Stimulated activated naive CD8-positive, alpha-beta T cell treated with anti-CD3 and anti-CD28 coated beads, Interleukin-15, amount 100 ng/mL, for 72 hours (primary cell): ENCODE measurements at regions not wholly inside any gene's neighbourhood (a gene's known extent, or its start where the extent isn't known, plus 50 kb on each side); places are given as distances from the start of the nearest gene placed in this dataset.

Experiments
- ATAC-seq: fragments of 150-1000 bp; cut with Tn5 transposase; 2 replicates; pipeline ENCODE4 v1.10.0; 2021; ENCODE audit warnings: mild to moderate bottlenecking, moderate library complexity
- DNase-seq, 2 donors: peaks; one replicate each; pipeline ENCODE4 v3.0.0; 2021 to 2022
- H3K27ac Mint-ChIP-seq, 2 donors: one replicate each; pipeline ENCODE4 v1.8.0; 2022; ENCODE audit warnings: mild to moderate bottlenecking in 2 of 2, mixed read lengths in 2 of 2, moderate library complexity in 2 of 2
- H3K27me3 Mint-ChIP-seq: one replicate; pipeline ENCODE4 v1.8.0; 2022; ENCODE audit warnings: mixed read lengths
- H3K4me1 Mint-ChIP-seq: one replicate; pipeline ENCODE4 v1.8.0; 2022; ENCODE audit warnings: mild to moderate bottlenecking, mixed read lengths
- H3K4me3 Mint-ChIP-seq, 2 donors: one replicate each; pipeline ENCODE4 v1.8.0; 2022; ENCODE audit warnings: mild to moderate bottlenecking in 2 of 2, mixed read lengths in 2 of 2, moderate library complexity in 1 of 2
- H3K9me3 Mint-ChIP-seq, 2 donors: one replicate each; pipeline ENCODE4 v1.8.0; 2022; ENCODE audit warnings: mixed read lengths in 2 of 2

DNA sequence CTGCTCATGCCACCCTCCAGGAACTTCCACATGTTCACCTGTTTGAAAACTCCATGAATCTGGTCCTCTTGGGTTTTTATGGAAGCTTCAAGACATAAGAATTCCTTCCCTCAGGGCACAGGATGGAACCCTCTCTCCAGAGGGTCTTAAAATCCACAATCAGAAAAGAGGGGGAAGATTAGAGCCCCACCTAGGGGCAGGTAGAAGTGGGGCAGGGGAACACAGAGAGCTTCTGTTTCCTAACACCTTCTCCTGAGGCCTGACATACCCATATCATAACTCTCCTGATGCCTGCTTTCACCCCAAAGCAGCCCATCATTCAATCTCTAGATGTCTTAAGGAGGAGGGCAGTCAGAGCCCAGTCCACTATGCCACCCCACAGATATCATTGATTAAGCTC lies 1087.7 kb upstream of the ARRDC3 start:
- ATAC-seq = no peak
- no peak for DNase-seq
- Mint-ChIP-seq H3K9me3 (peaks cover 9 to 17% of the 10 kb centered on the region in 2 donors), H3K27ac (no peak overlapping the region), H3K4me1 (no peaks in the 10 kb centered on the region), H3K4me3 (no peak overlapping the region), H3K27me3 (no peaks in the 10 kb centered on the region)

DNA sequence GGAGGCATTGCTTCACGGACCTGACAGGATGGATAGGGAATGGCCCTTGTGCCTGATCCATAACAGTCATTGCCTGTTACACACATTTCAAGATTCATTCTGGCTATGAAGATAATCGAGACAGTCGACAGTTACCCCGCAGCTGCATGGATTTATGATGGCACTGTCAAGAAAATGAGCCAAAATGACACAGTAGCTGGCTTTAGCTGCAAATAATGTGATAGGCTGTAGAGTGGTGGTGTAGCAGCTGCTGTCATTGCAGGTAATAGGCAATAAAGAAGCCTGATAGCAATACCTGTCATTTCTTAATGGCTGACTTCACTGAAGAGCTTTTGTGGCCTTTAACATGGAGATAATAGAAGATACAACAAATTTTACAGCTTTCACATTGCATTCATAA lies 1085.2 kb upstream of the ARRDC3 start:
- DNase-seq = no peak
- no peak overlapping the region for H3K4me3 Mint-ChIP-seq
- H3K27ac Mint-ChIP-seq = no peak overlapping the region
- no peaks in the 10 kb centered on the region for H3K27me3 Mint-ChIP-seq
- H3K9me3 Mint-ChIP-seq = peaks cover 5 to 12% of the 10 kb centered on the region in 2 donors
- H3K4me1 Mint-ChIP-seq = no peaks in the 10 kb centered on the region
- ATAC-seq = no peak

DNA sequence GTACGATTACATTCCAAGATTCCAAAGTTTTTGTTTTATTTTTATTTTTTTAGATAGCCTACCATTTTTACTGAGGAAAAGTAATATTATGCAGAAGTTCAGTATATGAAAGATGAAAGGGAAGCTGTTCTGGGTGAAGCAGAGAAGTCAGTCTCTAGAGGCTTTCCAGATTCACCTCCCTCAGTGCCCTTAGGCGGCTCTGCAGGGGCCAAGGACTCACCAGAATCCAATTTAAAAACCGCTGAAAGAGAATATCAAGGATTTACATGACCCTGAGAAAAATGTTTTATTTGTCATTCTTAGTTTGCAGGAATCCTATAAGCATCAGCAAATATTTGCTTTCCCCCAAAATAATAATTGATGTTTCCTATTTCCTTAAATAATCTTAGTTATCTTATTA lies 1084.6 kb upstream of the ARRDC3 start:
- ATAC-seq (no peak), DNase-seq (no peak)
- Mint-ChIP-seq H3K27ac (no peak overlapping the region), H3K9me3 (peaks cover 0 to 7% of the 10 kb centered on the region in 2 donors), H3K4me1 (no peaks in the 10 kb centered on the region), H3K4me3 (no peak overlapping the region), H3K27me3 (no peaks in the 10 kb centered on the region)

DNA sequence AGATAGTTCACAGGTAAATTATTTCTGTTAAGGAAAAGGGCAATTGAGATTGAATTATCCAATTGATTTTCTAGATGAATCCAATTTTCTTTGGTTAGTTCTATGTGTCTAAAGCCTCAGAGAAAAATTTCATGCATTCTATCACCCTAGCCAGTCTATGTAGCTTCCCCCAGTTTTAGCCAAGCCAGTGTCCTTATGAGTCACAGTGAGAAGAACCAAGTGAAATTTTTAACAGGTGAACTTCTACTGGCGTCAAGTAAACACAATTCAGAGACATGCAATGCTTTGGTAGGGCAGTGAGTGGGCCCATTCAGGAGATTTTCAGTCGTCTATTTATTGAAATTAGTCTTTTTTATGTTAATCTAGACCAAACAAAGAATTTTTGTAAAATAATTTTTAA lies 1077.4 kb upstream of the ARRDC3 start:
- DNase-seq (no peak), ATAC-seq (no peak)
- Mint-ChIP-seq H3K4me3 (no peak overlapping the region), H3K27me3 (no peaks in the 10 kb centered on the region), H3K9me3 (no peaks in the 10 kb centered on the region), H3K27ac (no peak overlapping the region), H3K4me1 (no peaks in the 10 kb centered on the region)

DNA sequence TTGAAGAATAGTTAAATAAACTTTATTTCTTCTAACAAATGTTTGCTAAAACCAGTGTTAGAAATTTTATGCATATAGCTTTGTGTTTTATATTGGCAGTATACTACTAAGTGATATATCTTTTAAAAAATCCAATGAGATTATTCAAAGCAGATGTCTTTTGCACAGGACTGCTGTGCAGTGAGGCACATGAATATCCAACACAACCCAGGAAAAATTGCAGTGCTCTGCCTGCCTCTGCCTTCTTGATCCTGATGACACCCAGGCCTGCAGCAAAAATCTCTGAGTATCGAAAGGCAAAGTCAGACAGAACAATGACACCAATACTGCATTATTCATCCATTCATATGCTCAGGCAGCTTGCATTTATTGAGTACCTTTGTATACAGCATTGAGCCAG lies 1076.5 kb upstream of the ARRDC3 start:
- H3K27me3 Mint-ChIP-seq = no peaks in the 10 kb centered on the region
- DNase-seq (no peak), ATAC-seq (no peak)
- H3K9me3 Mint-ChIP-seq = no peaks in the 10 kb centered on the region
- no peak overlapping the region for H3K27ac Mint-ChIP-seq
- no peaks in the 10 kb centered on the region for H3K4me1 Mint-ChIP-seq
- H3K4me3 Mint-ChIP-seq = no peak overlapping the region

DNA sequence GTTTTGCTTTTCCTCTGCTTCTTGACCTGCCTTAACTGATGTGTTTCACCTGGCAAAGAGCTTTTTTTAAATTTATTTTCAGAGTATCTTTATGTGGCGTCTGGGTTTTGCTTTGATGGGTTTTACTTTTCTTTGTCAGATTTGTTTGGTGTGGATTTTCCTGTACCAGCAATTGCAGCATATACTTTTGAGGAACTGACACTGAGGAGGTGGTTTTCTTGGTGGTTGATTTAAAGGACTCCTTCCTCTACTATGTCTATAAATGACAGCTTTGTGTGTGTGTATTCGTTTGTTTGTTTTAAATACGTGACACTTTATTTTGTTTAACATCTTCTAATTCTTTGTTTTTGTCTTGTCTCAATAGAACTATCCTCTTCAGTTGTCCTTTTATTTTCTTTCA lies 1071.9 kb upstream of the ARRDC3 start:
- Mint-ChIP-seq H3K4me3 (no peak overlapping the region), H3K27me3 (no peaks in the 10 kb centered on the region), H3K9me3 (no peaks in the 10 kb centered on the region), H3K27ac (peak overlapping the region in 1 of 2 donors; percentile 63), H3K4me1 (no peaks in the 10 kb centered on the region)
- DNase-seq = no peak
- no peak for ATAC-seq

DNA sequence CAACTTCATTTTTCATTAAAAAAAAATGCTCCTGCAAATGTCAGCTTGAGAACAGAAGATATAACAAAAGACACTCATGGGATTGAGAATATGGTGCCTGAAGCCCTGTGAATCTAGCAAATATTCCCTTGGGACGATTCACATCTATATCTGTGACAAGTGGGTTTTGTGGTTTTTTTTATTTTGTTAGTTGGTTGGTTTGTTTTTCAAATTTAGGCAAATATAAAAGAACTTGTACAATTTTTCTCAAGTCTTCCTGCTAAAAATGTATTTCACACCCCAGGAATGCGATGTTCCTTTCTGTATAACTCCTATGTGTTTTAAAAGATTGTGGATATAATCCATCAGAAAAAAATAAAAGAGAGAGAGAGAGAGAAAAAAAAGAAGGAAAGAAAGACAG lies 1061.8 kb upstream of the ARRDC3 start:
- H3K4me3 Mint-ChIP-seq = no peak overlapping the region
- no peaks in the 10 kb centered on the region for H3K4me1 Mint-ChIP-seq
- peaks cover 3 to 10% of the 10 kb centered on the region in 2 donors for H3K9me3 Mint-ChIP-seq
- no peaks in the 10 kb centered on the region for H3K27me3 Mint-ChIP-seq
- no peak for ATAC-seq
- DNase-seq = no peak
- no peak overlapping the region for H3K27ac Mint-ChIP-seq

DNA sequence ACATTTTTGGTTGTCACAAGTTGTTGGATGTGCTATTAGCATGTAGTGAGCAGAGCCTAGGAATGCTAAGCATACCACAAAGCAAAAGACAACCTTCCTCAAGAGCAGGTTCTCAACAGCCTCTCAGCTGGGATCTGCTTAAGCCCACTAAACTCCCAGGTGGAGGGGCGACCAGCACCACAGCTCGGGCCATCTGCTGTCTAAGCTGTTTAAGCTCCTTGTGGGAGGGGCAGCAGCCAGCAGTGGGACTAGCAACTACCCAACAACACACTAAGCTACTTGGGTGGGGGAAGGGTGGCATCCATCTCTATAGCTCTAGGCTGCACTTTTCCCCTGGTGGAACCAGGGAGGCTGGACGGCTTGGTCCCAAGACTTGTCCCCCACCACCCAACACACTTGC lies 1052.7 kb upstream of the ARRDC3 start:
- Mint-ChIP-seq H3K4me1 (no peaks in the 10 kb centered on the region), H3K4me3 (no peak overlapping the region)
- no peak for ATAC-seq

DNA sequence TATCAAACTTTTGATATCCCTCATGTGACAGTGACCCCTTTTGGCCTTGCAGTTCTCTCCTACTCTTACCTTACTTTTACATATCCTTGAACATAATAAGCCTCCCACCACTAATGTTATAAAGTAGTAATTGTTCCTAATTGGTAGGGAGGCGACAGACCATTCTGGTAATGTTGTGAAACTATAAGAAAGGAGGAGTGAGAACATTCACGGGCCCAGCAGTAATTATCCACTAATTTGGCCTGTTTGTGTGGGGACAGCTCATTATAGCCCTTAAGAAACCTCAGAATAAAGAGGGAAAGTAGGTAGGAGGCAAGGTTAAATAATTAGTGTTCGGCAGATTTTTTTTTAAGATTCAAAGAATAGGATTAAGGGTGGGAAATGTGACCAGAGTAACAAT lies 1046.5 kb upstream of the ARRDC3 start:
- Mint-ChIP-seq H3K27me3 (no peaks in the 10 kb centered on the region), H3K27ac (no peak overlapping the region), H3K4me1 (no peaks in the 10 kb centered on the region), H3K4me3 (no peak overlapping the region), H3K9me3 (no peaks in the 10 kb centered on the region)
- ATAC-seq (no peak), DNase-seq (no peak)

More for the DNA sequence above, 1052.7 kb upstream of the ARRDC3 start:
- H3K27me3 Mint-ChIP-seq = no peaks in the 10 kb centered on the region
- H3K27ac Mint-ChIP-seq = no peak overlapping the region
- peaks cover 21 to 38% of the 10 kb centered on the region in 2 donors for H3K9me3 Mint-ChIP-seq
- DNase-seq = no peak

DNA sequence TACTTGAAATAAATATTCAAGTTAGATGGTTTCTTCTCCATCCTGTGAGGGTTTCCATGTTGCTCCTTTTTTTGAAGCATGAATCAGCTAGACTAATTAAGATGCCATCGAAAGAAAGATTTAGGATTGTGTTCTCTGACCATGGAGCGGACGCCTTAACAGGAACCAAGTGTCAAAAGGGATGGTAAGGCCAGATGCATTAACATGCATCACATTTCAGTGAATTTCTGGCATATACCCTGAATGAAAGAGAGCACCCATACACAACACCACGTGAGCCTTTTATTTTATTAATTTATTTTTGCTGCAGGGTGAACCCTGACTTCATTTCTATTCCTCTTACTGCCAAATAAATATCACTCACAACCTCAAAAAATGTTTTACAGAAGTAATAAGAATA lies 1045.3 kb upstream of the ARRDC3 start:
- Mint-ChIP-seq H3K27me3 (no peaks in the 10 kb centered on the region), H3K4me3 (no peak overlapping the region), H3K9me3 (no peaks in the 10 kb centered on the region), H3K4me1 (no peaks in the 10 kb centered on the region), H3K27ac (no peak overlapping the region)
- no peak for DNase-seq
- no peak for ATAC-seq

DNA sequence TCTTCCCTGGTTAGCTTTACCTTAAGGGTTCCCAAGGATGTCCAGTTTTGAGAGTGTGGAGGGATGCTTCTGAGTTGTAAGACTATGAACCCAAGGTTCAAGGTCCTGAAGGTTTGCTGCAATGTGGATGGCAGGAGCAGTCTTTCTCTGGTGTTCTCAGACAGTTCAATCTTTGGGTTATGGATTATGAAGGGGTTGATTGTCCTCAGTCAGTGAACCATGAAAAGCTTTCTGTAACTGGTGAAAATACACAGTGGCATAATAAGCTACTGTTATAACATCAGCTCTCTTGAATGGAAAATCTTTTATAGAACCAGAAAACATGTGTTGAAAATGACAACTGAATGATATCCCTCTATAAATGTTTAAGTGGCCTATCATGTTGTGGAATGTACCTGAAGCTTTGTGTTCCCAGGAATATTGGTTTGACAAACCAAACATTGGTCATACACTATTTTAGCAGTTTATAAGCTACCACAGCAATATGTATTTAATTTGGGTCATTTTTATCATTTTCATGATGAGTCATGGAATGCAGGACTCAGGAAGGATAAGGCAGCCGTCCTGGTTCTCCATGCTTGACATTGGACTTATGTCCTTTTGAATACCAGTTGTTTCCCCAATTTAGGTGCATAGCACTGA lies 1041.8 kb upstream of the ARRDC3 start:
- Mint-ChIP-seq H3K27me3 (no peaks in the 10 kb centered on the region), H3K27ac (no peak overlapping the region), H3K9me3 (peaks cover 0 to 4% of the 10 kb centered on the region in 2 donors), H3K4me3 (no peak overlapping the region), H3K4me1 (no peaks in the 10 kb centered on the region)
- DNase-seq (no peak), ATAC-seq (no peak)

DNA sequence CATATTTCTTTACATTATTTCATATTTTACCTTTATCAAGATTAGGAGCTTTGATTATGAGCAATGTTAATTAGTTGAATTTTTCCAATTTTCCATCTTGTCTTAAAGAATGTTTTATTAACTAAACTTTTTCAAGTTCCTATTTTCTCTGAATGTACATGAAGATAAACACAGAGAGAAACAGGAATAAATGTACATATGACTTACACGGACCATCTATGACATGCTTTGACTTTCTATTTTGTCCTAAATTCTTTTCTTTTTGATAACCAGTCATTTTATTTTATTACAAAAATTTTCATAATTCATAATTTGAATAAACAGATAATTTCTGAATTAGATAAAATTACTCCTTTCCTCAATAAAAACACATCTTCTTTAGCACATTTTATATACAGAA lies 1038.8 kb upstream of the ARRDC3 start:
- no peak overlapping the region for H3K4me3 Mint-ChIP-seq
- H3K4me1 Mint-ChIP-seq = no peaks in the 10 kb centered on the region
- peaks cover 0 to 4% of the 10 kb centered on the region in 2 donors for H3K9me3 Mint-ChIP-seq
- no peaks in the 10 kb centered on the region for H3K27me3 Mint-ChIP-seq
- no peak for DNase-seq
- ATAC-seq = no peak
- H3K27ac Mint-ChIP-seq = no peak overlapping the region

DNA sequence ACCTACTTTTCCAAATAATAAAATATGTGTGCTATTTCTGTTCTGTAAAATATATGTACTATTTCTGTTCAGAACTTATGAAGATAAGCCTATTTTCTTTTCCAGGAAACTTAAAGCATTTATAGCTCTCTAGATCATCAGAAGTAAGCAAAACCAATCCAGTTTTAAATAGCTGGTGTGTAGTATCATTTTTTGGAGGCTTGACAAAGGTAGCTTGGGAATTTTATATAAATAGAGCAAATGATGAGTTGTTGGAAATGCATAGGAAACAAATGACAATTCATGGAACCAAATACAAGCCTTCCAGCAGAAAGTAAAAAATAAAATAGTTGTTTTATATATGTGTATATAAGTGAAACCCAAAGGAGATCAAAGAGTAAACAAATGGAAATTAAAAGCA lies 1038.1 kb upstream of the ARRDC3 start:
- H3K4me3 Mint-ChIP-seq = no peak overlapping the region
- H3K4me1 Mint-ChIP-seq = no peaks in the 10 kb centered on the region
- H3K9me3 Mint-ChIP-seq = peaks cover 0 to 4% of the 10 kb centered on the region in 2 donors
- no peaks in the 10 kb centered on the region for H3K27me3 Mint-ChIP-seq
- no peak overlapping the region for H3K27ac Mint-ChIP-seq
- no peak for ATAC-seq
- DNase-seq = no peak

DNA sequence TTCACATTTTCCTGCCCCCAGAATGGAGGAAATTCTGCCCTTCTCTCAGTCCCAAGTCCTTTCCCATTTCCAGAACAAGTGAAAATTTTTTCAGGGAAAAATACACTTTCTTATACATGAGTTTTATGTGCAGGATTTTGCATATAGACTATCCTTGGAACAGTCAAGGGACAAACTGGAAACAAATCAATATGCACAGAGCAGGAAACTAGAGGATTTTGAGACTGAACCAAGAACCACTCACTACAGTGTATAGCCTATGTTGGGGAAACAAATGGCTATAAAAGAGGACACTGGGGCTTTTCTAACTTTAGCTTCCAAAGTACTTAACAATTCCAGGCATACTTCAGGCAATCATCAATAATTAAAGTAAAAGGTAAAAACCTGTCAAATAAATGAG lies 1036.1 kb upstream of the ARRDC3 start:
- DNase-seq (no peak), ATAC-seq (no peak)
- H3K9me3 Mint-ChIP-seq = peaks cover 0 to 4% of the 10 kb centered on the region in 2 donors
- H3K4me1 Mint-ChIP-seq = no peaks in the 10 kb centered on the region
- no peaks in the 10 kb centered on the region for H3K27me3 Mint-ChIP-seq
- H3K4me3 Mint-ChIP-seq = no peak overlapping the region
- no peak overlapping the region for H3K27ac Mint-ChIP-seq

DNA sequence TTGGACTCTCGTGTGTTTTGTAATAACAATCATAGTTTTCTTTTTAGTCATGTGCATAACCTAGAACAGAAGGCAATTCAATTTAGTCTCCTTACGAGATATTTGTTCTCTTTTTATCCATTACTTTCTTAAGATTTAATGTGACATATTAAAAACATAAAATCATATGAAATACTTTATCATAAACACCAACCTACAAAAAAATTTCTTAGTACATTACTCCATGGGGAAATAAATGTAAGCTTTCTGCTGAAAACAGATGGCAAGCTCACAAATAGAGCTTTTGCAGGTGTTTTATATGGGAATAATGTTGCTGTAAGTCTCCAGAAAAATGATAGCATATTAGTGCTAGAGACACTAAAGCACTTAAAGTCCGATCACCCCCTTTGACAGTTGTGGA lies 1035.2 kb upstream of the ARRDC3 start:
- DNase-seq (no peak), ATAC-seq (no peak)
- H3K4me1 Mint-ChIP-seq = no peaks in the 10 kb centered on the region
- no peak overlapping the region for H3K4me3 Mint-ChIP-seq
- H3K27me3 Mint-ChIP-seq = no peaks in the 10 kb centered on the region
- peaks cover 0 to 4% of the 10 kb centered on the region in 2 donors for H3K9me3 Mint-ChIP-seq
- no peak overlapping the region for H3K27ac Mint-ChIP-seq

DNA sequence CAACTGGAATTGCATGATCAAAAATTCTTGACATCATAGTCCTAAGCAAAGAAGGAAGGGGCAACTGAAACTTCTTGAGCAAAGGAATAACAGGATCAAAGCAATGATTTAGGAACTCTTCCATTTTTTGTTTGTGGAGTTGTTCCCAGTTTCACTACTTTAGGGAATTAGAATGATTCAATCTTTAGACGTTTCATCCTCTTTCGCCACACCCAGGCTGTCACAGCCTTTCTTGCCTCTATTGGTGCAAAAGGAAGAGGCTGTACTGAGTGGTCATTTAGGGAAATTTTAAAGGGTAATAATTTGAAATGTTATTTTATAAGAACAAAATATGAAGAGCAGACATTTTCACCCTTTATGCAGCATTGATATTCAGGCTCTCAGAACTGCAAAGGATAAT lies 1026.0 kb upstream of the ARRDC3 start:
- H3K27me3 Mint-ChIP-seq = no peaks in the 10 kb centered on the region
- peaks cover 0 to 6% of the 10 kb centered on the region in 2 donors for H3K9me3 Mint-ChIP-seq
- H3K4me3 Mint-ChIP-seq = no peak overlapping the region
- ATAC-seq = no peak
- H3K4me1 Mint-ChIP-seq = no peaks in the 10 kb centered on the region
- DNase-seq = no peak
- H3K27ac Mint-ChIP-seq = no peak overlapping the region

DNA sequence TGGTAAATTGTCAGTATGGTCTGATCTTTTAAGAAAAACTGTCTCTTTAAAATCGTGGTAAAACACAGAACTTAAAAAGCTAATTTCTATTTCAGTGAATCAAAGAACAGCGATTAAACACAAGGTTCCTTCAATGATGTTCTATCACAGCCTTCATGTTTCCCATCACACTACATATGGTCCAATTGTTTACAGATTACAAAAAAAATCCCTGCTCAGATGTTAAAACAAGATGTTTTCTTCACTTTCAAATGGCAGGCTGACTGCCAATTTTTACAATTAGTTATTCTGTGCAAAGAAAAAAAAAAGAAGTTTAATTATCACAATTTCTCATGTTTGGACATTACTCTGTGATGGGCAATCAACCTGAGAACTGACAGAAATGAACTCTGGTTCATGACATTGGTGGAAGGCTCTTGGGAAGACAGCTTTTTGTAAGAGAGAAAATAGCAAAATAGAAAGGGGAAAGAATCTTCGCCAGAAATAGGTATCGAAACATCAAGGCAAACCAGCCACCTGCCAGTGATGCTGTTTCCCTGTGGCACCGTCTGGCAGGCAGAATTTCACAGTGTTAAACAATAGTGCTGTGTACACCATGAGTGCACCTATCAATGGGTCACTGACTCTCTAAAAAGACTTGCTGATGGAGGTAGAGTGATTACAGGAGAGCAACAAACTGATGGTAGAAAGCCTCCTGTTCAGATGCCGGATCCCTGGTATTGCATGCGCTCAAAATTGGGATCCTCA lies 1020.0 kb upstream of the ARRDC3 start:
- no peak for DNase-seq
- Mint-ChIP-seq H3K27ac (no peak overlapping the region), H3K9me3 (peaks cover 0 to 6% of the 10 kb centered on the region in 2 donors), H3K4me1 (no peaks in the 10 kb centered on the region), H3K4me3 (no peak overlapping the region), H3K27me3 (no peaks in the 10 kb centered on the region)
- ATAC-seq = no peak
